22Rv1 (cell line): ENCODE measurements at regions not wholly inside any gene's neighbourhood (a gene's known extent, or its start where the extent isn't known, plus 50 kb on each side); places are given as distances from the start of the nearest gene placed in this dataset.

Source experiments
- CTCF ChIP-seq: fragments of 450-650 bp; IDR thresholded peaks from 2 replicates; pipeline ENCODE4 v1.5.1; 2017; ENCODE audit warnings: mild to moderate bottlenecking
- ZFX ChIP-seq: fragments of 450-650 bp; IDR thresholded peaks from 2 replicates; pipeline ENCODE4 v1.6.1; 2017; ENCODE audit warnings: antibody characterized with exemption, borderline replicate concordance

- TF ChIP-seq CTCF (no peak), ZFX (no peak)
Measured at GRCh38 chr4:135338181-135338580, 1136.6 kb upstream of the PABPC4L start.
